H9 (cell line): ENCODE measurements at regions not wholly inside any gene's neighbourhood (a gene's known extent, or its start where the extent isn't known, plus 50 kb on each side); places are given as distances from the start of the nearest gene placed in this dataset.

Experiments
- DNase-seq: peaks from one replicate; pipeline ENCODE4 v3.0.0-alpha.2; 2017
- H2AFZ ChIP-seq: one replicate; pipeline ENCODE4 v1.6.1; 2013; ENCODE audit warnings: mild to moderate bottlenecking, low read length, control low read depth, moderate library complexity
- H2AK5ac ChIP-seq: 2 replicates; pipeline ENCODE4 v1.6.1; 2013; ENCODE audit warnings: low read length, control low read depth, mixed read lengths; ENCODE audit not compliant: insufficient read length
- H2BK120ac ChIP-seq: one replicate; pipeline ENCODE4 v1.6.1; 2013; ENCODE audit warnings: low read depth, mild to moderate bottlenecking, low read length, control low read depth, inconsistent platforms; ENCODE audit not compliant: poor library complexity, severe bottlenecking
- H2BK12ac ChIP-seq: 2 replicates; pipeline ENCODE4 v1.6.1; 2013; ENCODE audit warnings: low read length, control low read depth, mixed read lengths, low read depth; ENCODE audit not compliant: insufficient read length
- H2BK15ac ChIP-seq: 2 replicates; pipeline ENCODE4 v1.6.1; 2013; ENCODE audit warnings: low read depth, low read length, control low read depth
- H2BK20ac ChIP-seq: one replicate; pipeline ENCODE4 v1.6.1; 2013; ENCODE audit warnings: low read depth, mild to moderate bottlenecking, low read length, control low read depth, inconsistent platforms; ENCODE audit not compliant: poor library complexity, severe bottlenecking
- H2BK5ac ChIP-seq: 2 replicates; pipeline ENCODE4 v1.6.1; 2013; ENCODE audit warnings: low read length, control low read depth, mixed read lengths; ENCODE audit not compliant: insufficient read length
- H3K14ac ChIP-seq: 2 replicates; pipeline ENCODE4 v1.6.1; 2013; ENCODE audit warnings: low read length, control low read depth; ENCODE audit not compliant: insufficient read depth
- H3K18ac ChIP-seq: 2 replicates; pipeline ENCODE4 v1.6.1; 2013; ENCODE audit warnings: low read depth, mild to moderate bottlenecking, mixed read lengths, low read length, control low read depth; ENCODE audit not compliant: insufficient read length
- H3K23ac ChIP-seq: 2 replicates; pipeline ENCODE4 v1.6.1; 2013; ENCODE audit warnings: low read length, control low read depth, mixed read lengths, low read depth; ENCODE audit not compliant: insufficient read length
- H3K23me2 ChIP-seq: 2 replicates; pipeline ENCODE4 v1.6.1; 2013; ENCODE audit warnings: low read depth, mild to moderate bottlenecking, mixed read lengths, low read length, control low read depth; ENCODE audit not compliant: insufficient read length, poor library complexity, severe bottlenecking
- H3K27ac ChIP-seq: 2 replicates; pipeline ENCODE4 v1.5.1; 2013; ENCODE audit warnings: low read length, control low read depth, mixed read lengths, low read depth; ENCODE audit not compliant: insufficient read length
- H3K27me3 ChIP-seq: 2 replicates; pipeline ENCODE4 v1.6.1; 2013; ENCODE audit warnings: low read length, control low read depth, inconsistent platforms; ENCODE audit not compliant: insufficient read depth
- H3K4ac ChIP-seq: 2 replicates; pipeline ENCODE4 v1.6.1; 2013; ENCODE audit warnings: low read depth, mild to moderate bottlenecking, control low read depth, inconsistent platforms, low read length, moderate library complexity
- H3K4me1 ChIP-seq: 2 replicates; pipeline ENCODE4 v1.6.1; 2013; ENCODE audit warnings: low read length, control low read depth, inconsistent platforms; ENCODE audit not compliant: insufficient read depth
- H3K4me2 ChIP-seq: 2 replicates; pipeline ENCODE4 v1.6.1; 2013; ENCODE audit warnings: low read length, control low read depth, mixed read lengths; ENCODE audit not compliant: insufficient read length, insufficient read depth
- H3K56ac ChIP-seq: 2 replicates; pipeline ENCODE4 v1.6.1; 2013; ENCODE audit warnings: low read depth, mild to moderate bottlenecking, mixed read lengths, low read length, control low read depth; ENCODE audit not compliant: insufficient read length
- H3K79me1 ChIP-seq: 2 replicates; pipeline ENCODE4 v1.6.1; 2013; ENCODE audit warnings: low read depth, mild to moderate bottlenecking, moderate library complexity, low read length, control low read depth, inconsistent platforms; ENCODE audit not compliant: insufficient read depth, poor library complexity, severe bottlenecking
- H3K79me2 ChIP-seq: 2 replicates; pipeline ENCODE4 v1.6.1; 2013; ENCODE audit warnings: low read length, control low read depth, inconsistent platforms; ENCODE audit not compliant: insufficient read depth
- H3K9ac ChIP-seq: 2 replicates; pipeline ENCODE4 v1.6.1; 2013; ENCODE audit warnings: low read length, control low read depth, mixed read lengths; ENCODE audit not compliant: insufficient read length; ENCODE audit errors: extremely low read depth
- H3K9me3 ChIP-seq: one replicate; pipeline ENCODE4 v1.6.1; 2013; ENCODE audit warnings: low read depth, low read length, inconsistent platforms; ENCODE audit not compliant: control insufficient read depth
- H3T11ph ChIP-seq: one replicate; pipeline ENCODE4 v1.6.1; 2013; ENCODE audit warnings: mild to moderate bottlenecking, low read length, control low read depth, inconsistent platforms
- H4K20me1 ChIP-seq: one replicate; pipeline ENCODE4 v1.6.1; 2013; ENCODE audit not compliant: control insufficient read depth, insufficient read length, insufficient read depth
- H4K5ac ChIP-seq: 2 replicates; pipeline ENCODE4 v1.6.1; 2013; ENCODE audit warnings: low read depth, mild to moderate bottlenecking, mixed read lengths, low read length, control low read depth; ENCODE audit not compliant: insufficient read length
- H4K8ac ChIP-seq: replicated peaks from 2 replicates; pipeline ENCODE4 v1.6.1; 2013; ENCODE audit warnings: low read length, control low read depth, mixed read lengths, low read depth; ENCODE audit not compliant: insufficient read length
- H4K91ac ChIP-seq: 2 replicates; pipeline ENCODE4 v1.6.1; 2013; ENCODE audit warnings: low read depth, mild to moderate bottlenecking, moderate library complexity, mixed read lengths, low read length, control low read depth; ENCODE audit not compliant: insufficient read length
- H3K27ac Mint-ChIP-seq, 3 experiments: 2 replicates in 2 of 3; 3 replicates in 1 of 3; pipeline ENCODE4 v1.8.0; 2020 to 2021; ENCODE audit warnings: mixed read lengths in 3 of 3, mild to moderate bottlenecking in 1 of 3, moderate library complexity in 1 of 3
- H3K27me3 Mint-ChIP-seq: 2 replicates; pipeline ENCODE4 v1.8.0; 2021; ENCODE audit warnings: low read depth, mild to moderate bottlenecking, moderate library complexity, mixed read lengths
- H3K36me3 Mint-ChIP-seq, 3 experiments: 2 replicates in 2 of 3; 3 replicates in 1 of 3; pipeline ENCODE4 v1.8.0; 2020 to 2021; ENCODE audit warnings: low read depth in 3 of 3, mixed read lengths in 3 of 3; ENCODE audit not compliant: insufficient read depth in 1 of 3
- H3K4me1 Mint-ChIP-seq, 2 experiments: 2 replicates each; pipeline ENCODE4 v1.8.0; 2020; ENCODE audit warnings: mixed read lengths in 2 of 2
- H3K4me3 Mint-ChIP-seq, 2 experiments: 2 replicates in 1 of 2; 3 replicates in 1 of 2; pipeline ENCODE4 v1.8.0; 2020 to 2021; ENCODE audit warnings: mild to moderate bottlenecking in 2 of 2, mixed read lengths in 2 of 2, moderate library complexity in 1 of 2
- H3K9me3 Mint-ChIP-seq, 2 experiments: 2 replicates in 1 of 2; 3 replicates in 1 of 2; pipeline ENCODE4 v1.8.0; 2020; ENCODE audit warnings: mild to moderate bottlenecking in 2 of 2, mixed read lengths in 2 of 2, moderate library complexity in 1 of 2
- CTCF ChIP-seq: fragments of 200-600 bp; sonication (generic); conservative IDR thresholded peaks from 3 replicates; pipeline ENCODE4 v1.8.0; 2021; ENCODE audit warnings: antibody characterized with exemption, mild to moderate bottlenecking
- WGBS: extraction: QIAGEN DNeasy Blood & Tissue Kit; methylation state at CpG from one replicate; pipeline ENCODE4 v1.1.7; 2013; ENCODE audit warnings: missing lambda C conversion rate, low lambda C conversion rate, mixed read lengths; ENCODE audit not compliant: insufficient read length; ENCODE audit errors: extremely low coverage; 5-methylcytosine and 5-hydroxymethylcytosine counted together

GRCh38 chr17:33534087-33534486, 241.0 kb upstream of the ASIC2 start:
- Histone ChIP-seq H4K5ac (no peak overlapping the region), H2AFZ (no peak overlapping the region), H3K9me3 (no peaks in the 10 kb centered on the region), H3K4me2 (no peak overlapping the region), H3K79me2 (no peaks in the 10 kb centered on the region), H3K4ac (no peak overlapping the region), H2BK15ac (no peak overlapping the region), H3T11ph (no peak overlapping the region), H3K56ac (no peak overlapping the region), H2BK20ac (no peak overlapping the region), H3K18ac (no peak overlapping the region), H3K14ac (no peak overlapping the region), H4K8ac (no peak overlapping the region), H3K23ac (no peak overlapping the region), H2BK120ac (no peak overlapping the region), H2AK5ac (no peak overlapping the region), H4K20me1 (no peaks in the 10 kb centered on the region), H3K23me2 (no peaks in the 10 kb centered on the region), H2BK12ac (no peak overlapping the region), H3K27ac (no peak overlapping the region), H3K4me1 (peaks cover 3% of the 10 kb centered on the region), H4K91ac (no peak overlapping the region), H3K79me1 (no peaks in the 10 kb centered on the region), H2BK5ac (no peak overlapping the region), H3K9ac (no peak overlapping the region), H3K27me3 (no peaks in the 10 kb centered on the region)
- no peaks in the 10 kb centered on the region; a peak in 1 of 5 replicates for H3K9me3 Mint-ChIP-seq
- DNase-seq, result no peak
- no peak overlapping the region for H3K27ac Mint-ChIP-seq
- WGBS, result no CpG with 5 or more reads among the region's 9 CpGs
- TF ChIP-seq CTCF, result no peak
- peaks cover 9% of the 10 kb centered on the region for H3K27me3 Mint-ChIP-seq
- no peaks in the 10 kb centered on the region for H3K36me3 Mint-ChIP-seq
- H3K4me3 Mint-ChIP-seq, result no peak overlapping the region
- peaks cover 6 to 12% of the 10 kb centered on the region in 2 experiments for H3K4me1 Mint-ChIP-seq
